A673 (cell line): ENCODE measurements at regions not wholly inside any gene's neighbourhood (a gene's known extent, or its start where the extent isn't known, plus 50 kb on each side); places are given as distances from the start of the nearest gene placed in this dataset.

Experiments used
- CTCF ChIP-seq: fragments of 300-800, 200-600 bp; sonication (generic); conservative IDR thresholded peaks from 2 replicates; pipeline ENCODE4 v1.5.1; 2017; ENCODE audit warnings: low read depth, mild to moderate bottlenecking, antibody characterized with exemption, low read length, moderate library complexity, mixed read lengths
- EZH2 ChIP-seq: fragments of 200-600 bp; sonication (generic); IDR thresholded peaks from 2 replicates; pipeline ENCODE4 v1.6.1; 2017; ENCODE audit warnings: borderline replicate concordance, low read depth, mild to moderate bottlenecking, mixed read lengths, antibody characterized with exemption, low read length; ENCODE audit not compliant: poor library complexity, severe bottlenecking

- TF ChIP-seq CTCF (no peak), EZH2 (no peak)
Measured at GRCh38 chr11:134696455-134696854, 284.4 kb upstream of the B3GAT1 start.
